ENCODE measurements at regions not wholly inside any gene's neighbourhood (a gene's known extent, or its start where the extent isn't known, plus 50 kb on each side); places are given as distances from the start of the nearest gene placed in this dataset.
A peak's percentile ranks its signal among the peaks of the same experiment; 100 is the strongest.

GRCh38 chr2:153387203-153387602 is 91.4 kb downstream of the RPRM start:
- TF ChIP-seq GATA2 (CRISPR knock-in tag; IDR thresholded peaks at IDR 0.05) (no peak), SMC3 (IDR thresholded peaks at IDR 0.05; ENCODE audit: low read depth, low read length) (no peak), RXRA (IDR thresholded peaks at IDR 0.05; ENCODE audit: borderline replicate concordance, low read depth) (no peak), TCF12 (IDR thresholded peaks at IDR 0.05) (no peak), MEF2A (IDR thresholded peaks at IDR 0.05; ENCODE audit: borderline replicate concordance, low read depth) (no peak), FOXM1 (IDR thresholded peaks at IDR 0.05; ENCODE audit: low read depth) (no peak), JUND (IDR thresholded peaks at IDR 0.05) (no peak), CHD2 (IDR thresholded peaks at IDR 0.05; ENCODE audit: low read length, partially characterized antibody) (no peak), TAF1 (IDR thresholded peaks at IDR 0.05; ENCODE audit: borderline replicate concordance, low read depth, low read length) (no peak), NRF1 (IDR thresholded peaks at IDR 0.05; ENCODE audit: low read depth, low read length) (no peak), USF1 (IDR thresholded peaks at IDR 0.05; ENCODE audit: borderline replicate concordance, low read depth) (no peak), FOSL2 (IDR thresholded peaks at IDR 0.05; ENCODE audit: borderline replicate concordance, low read depth) (no peak), YY1 (IDR thresholded peaks at IDR 0.05; ENCODE audit: low read depth) (no peak), RFX5 (IDR thresholded peaks at IDR 0.05; ENCODE audit: low read length) (no peak), POLR2AphosphoS5 (IDR thresholded peaks at IDR 0.05; ENCODE audit: low read depth, low read length) (no peak)
- TF ChIP-seq, protein P1, sequence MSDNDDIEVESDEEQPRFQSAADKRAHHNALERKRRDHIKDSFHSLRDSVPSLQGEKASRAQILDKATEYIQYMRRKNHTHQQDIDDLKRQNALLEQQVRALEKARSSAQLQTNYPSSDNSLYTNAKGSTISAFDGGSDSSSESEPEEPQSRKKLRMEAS (IDR thresholded peaks at IDR 0.05; ENCODE audit: low read depth) = no peak
- TF ChIP-seq, protein P2, sequence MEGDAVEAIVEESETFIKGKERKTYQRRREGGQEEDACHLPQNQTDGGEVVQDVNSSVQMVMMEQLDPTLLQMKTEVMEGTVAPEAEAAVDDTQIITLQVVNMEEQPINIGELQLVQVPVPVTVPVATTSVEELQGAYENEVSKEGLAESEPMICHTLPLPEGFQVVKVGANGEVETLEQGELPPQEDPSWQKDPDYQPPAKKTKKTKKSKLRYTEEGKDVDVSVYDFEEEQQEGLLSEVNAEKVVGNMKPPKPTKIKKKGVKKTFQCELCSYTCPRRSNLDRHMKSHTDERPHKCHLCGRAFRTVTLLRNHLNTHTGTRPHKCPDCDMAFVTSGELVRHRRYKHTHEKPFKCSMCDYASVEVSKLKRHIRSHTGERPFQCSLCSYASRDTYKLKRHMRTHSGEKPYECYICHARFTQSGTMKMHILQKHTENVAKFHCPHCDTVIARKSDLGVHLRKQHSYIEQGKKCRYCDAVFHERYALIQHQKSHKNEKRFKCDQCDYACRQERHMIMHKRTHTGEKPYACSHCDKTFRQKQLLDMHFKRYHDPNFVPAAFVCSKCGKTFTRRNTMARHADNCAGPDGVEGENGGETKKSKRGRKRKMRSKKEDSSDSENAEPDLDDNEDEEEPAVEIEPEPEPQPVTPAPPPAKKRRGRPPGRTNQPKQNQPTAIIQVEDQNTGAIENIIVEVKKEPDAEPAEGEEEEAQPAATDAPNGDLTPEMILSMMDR (IDR thresholded peaks at IDR 0.05) = no peak
- no peaks in the 10 kb centered on the region for H3K9me2 ChIP-seq
- peaks cover 5% of the 10 kb centered on the region for H3F3A ChIP-seq (replicated peaks; ENCODE audit: insufficient read depth)
- no peaks in the 10 kb centered on the region for H4K20me1 ChIP-seq (ENCODE audit: insufficient read depth)
- WGBS (ENCODE audit: low lambda C conversion rate) = 9% methylated on average over 4 of the region's 4 CpGs
- no peak overlapping the region for H3K9ac ChIP-seq
- H3K9me3 ChIP-seq = no peaks in the 10 kb centered on the region
- no peaks in the 10 kb centered on the region for H3K36me3 ChIP-seq (replicated peaks in 1 of 2; ENCODE audit: control insufficient read depth in 1 of 2, insufficient read depth in 2 of 2, low read length in 1 of 2)
- POLR2A ChIA-PET = no interaction called here
- H3K27ac ChIP-seq (ENCODE audit: low read depth in 2 of 2, low read length in 1 of 2) = peak overlapping the region in 1 of 2 experiments; percentile 46; a peak in 2 of 4 replicates
- H3K4me3 ChIP-seq (ENCODE audit: low read depth in 2 of 2, low read length in 1 of 2) = 0 out of 4 replicates have a peak overlapping the region, but pooled peaks of 1 of the 2 experiments have one; percentile 4
- H3K79me2 ChIP-seq (ENCODE audit: insufficient read depth) = no peaks in the 10 kb centered on the region
- DNase-seq = no peak
- no peaks in the 10 kb centered on the region for H3K4me1 ChIP-seq (ENCODE audit: control insufficient read depth in 1 of 2, insufficient read depth in 2 of 2, low read depth in 1 of 2, low read length in 1 of 2)
- peak overlapping the region; percentile 42 for H3K4me2 ChIP-seq
- H2AFZ ChIP-seq (ENCODE audit: low read depth) = peak overlapping the region; percentile 62; the same call in 1 of the 2 replicates
- no peaks in the 10 kb centered on the region for H3K27me3 ChIP-seq (ENCODE audit: insufficient read depth)
- CTCF ChIA-PET = no interaction called here

- CTCF ChIA-PET = no interaction called here
- Histone ChIP-seq H3K79me2 (ENCODE audit: insufficient read depth) (no peaks in the 10 kb centered on the region), H3K4me2 (no peak overlapping the region; the same call in 1 of the 2 replicates), H4K20me1 (ENCODE audit: insufficient read depth) (no peaks in the 10 kb centered on the region), H3K4me1 (ENCODE audit: control insufficient read depth in 1 of 2, insufficient read depth in 2 of 2, low read depth in 1 of 2, low read length in 1 of 2) (no peaks in the 10 kb centered on the region), H3F3A (replicated peaks; ENCODE audit: insufficient read depth) (peaks cover 5% of the 10 kb centered on the region), H3K27me3 (ENCODE audit: insufficient read depth) (no peaks in the 10 kb centered on the region), H3K9me2 (no peaks in the 10 kb centered on the region), H3K27ac (ENCODE audit: low read depth in 2 of 2, low read length in 1 of 2) (peak overlapping the region in 1 of 2 experiments; percentile 46; a peak in 2 of 4 replicates), H2AFZ (ENCODE audit: low read depth) (no peak overlapping the region), H3K9me3 (no peaks in the 10 kb centered on the region), H3K4me3 (ENCODE audit: low read depth in 2 of 2, low read length in 1 of 2) (no peak overlapping the region), H3K9ac (no peak overlapping the region), H3K36me3 (replicated peaks in 1 of 2; ENCODE audit: control insufficient read depth in 1 of 2, insufficient read depth in 2 of 2, low read length in 1 of 2) (no peaks in the 10 kb centered on the region)
- POLR2A ChIA-PET = no interaction called here
- DNase-seq = no peak
- WGBS (ENCODE audit: low lambda C conversion rate) = 2% methylated on average over 2 of the region's 2 CpGs
- TF ChIP-seq ELF1 (IDR thresholded peaks at IDR 0.05) (no peak), JUND (IDR thresholded peaks at IDR 0.05) (peak; percentile 43), IRF3 (IDR thresholded peaks at IDR 0.05; ENCODE audit: low read depth, low read length) (no peak), USF1 (IDR thresholded peaks at IDR 0.05; ENCODE audit: borderline replicate concordance, low read depth) (no peak), NFIC (IDR thresholded peaks at IDR 0.05; ENCODE audit: borderline replicate concordance) (peak; percentile 61), POLR2AphosphoS5 (IDR thresholded peaks at IDR 0.05; ENCODE audit: low read depth, low read length) (peak; percentile 25; the same call in 1 of the 2 replicates), EZH2phosphoT487 (IDR thresholded peaks at IDR 0.05; ENCODE audit: borderline replicate concordance, low read depth) (no peak), TCF12 (IDR thresholded peaks at IDR 0.05) (peak; percentile 89), EP300 (IDR thresholded peaks at IDR 0.05; ENCODE audit: borderline replicate concordance in 1 of 2, low read depth in 1 of 2, low read length in 1 of 2) (peak in 1 of 2 experiments; percentile 66; a peak in 2 of 4 replicates), YY1 (IDR thresholded peaks at IDR 0.05; ENCODE audit: low read depth) (no peak), FOSL2 (IDR thresholded peaks at IDR 0.05; ENCODE audit: borderline replicate concordance, low read depth) (no peak)
- TF ChIP-seq, protein P1 (IDR thresholded peaks at IDR 0.05; ENCODE audit: low read depth) = no peak
- TF ChIP-seq, protein P3, sequence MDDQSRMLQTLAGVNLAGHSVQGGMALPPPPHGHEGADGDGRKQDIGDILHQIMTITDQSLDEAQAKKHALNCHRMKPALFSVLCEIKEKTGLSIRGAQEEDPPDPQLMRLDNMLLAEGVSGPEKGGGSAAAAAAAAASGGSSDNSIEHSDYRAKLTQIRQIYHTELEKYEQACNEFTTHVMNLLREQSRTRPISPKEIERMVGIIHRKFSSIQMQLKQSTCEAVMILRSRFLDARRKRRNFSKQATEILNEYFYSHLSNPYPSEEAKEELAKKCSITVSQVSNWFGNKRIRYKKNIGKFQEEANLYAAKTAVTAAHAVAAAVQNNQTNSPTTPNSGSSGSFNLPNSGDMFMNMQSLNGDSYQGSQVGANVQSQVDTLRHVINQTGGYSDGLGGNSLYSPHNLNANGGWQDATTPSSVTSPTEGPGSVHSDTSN (IDR thresholded peaks at IDR 0.05) = peak; percentile 88
Observed at GRCh38 chr2:153386481-153386897, 92.1 kb downstream of the RPRM start.
